Peyer's patch (tissue), 4 donors: ENCODE measurements at regions not wholly inside any gene's neighbourhood (a gene's known extent, or its start where the extent isn't known, plus 50 kb on each side); places are given as distances from the start of the nearest gene placed in this dataset.

Experiments used
- CTCF ChIP-seq, 6 experiments: fragments of 450-650 bp in 4 of 6; fragments of 200-600 bp in 2 of 6; sonication (generic) in 1 of 6; IDR thresholded peaks; one replicate each; pipeline ENCODE4 v1.5.1; 2017 to 2019; ENCODE audit warnings: antibody characterized with exemption in 6 of 6, mild to moderate bottlenecking in 3 of 6, moderate library complexity in 1 of 6
- POLR2A ChIP-seq, 2 donors: fragments of 450-650 bp; IDR thresholded peaks; one replicate each; pipeline ENCODE4 v1.5.1; 2017; ENCODE audit warnings: antibody characterized with exemption in 2 of 2, mild to moderate bottlenecking in 2 of 2, moderate library complexity in 2 of 2

GRCh38 chr18:60200558-60200957, 172.0 kb downstream of the MC4R start:
- TF ChIP-seq CTCF (IDR thresholded peaks at IDR 0.05): no peak
- no peak for TF ChIP-seq POLR2A (IDR thresholded peaks at IDR 0.05)
